GM12873 (cell line): ENCODE measurements at regions not wholly inside any gene's neighbourhood (a gene's known extent, or its start where the extent isn't known, plus 50 kb on each side); places are given as distances from the start of the nearest gene placed in this dataset.

ENCODE experiments used
- TF ChIP-seq, protein P1 (sequence below): IDR thresholded peaks from 2 replicates; pipeline ENCODE4 v1.5.1; 2012; ENCODE audit warnings: low read depth, mild to moderate bottlenecking, moderate library complexity, low read length, control low read depth; ENCODE audit not compliant: insufficient read depth; ENCODE audit errors: missing control alignments

DNA sequence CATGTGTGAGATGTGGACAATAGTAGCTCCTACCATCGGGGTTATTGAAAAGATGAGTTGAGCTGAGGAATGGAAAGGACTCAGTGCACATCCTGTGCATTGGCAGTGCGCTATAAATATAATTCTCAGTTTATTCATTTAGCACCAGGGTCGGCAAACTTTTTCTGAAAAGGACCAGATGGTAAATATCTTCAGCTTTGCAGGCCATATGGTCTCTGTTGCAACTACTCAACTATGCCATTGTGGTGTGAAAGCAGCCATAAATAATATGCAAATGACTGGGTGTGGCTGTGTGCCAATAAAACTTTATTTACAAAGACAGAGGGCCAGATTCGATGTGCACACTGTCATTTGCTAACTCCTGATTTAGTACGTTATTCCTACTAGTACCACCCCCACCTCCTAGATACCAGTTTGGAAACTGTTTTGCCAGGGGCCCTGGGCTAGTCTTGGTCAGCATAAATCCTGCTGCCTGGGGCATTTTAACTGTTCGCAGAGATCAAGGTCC lies 422.9 kb upstream of the MKI67 start:
- TF ChIP-seq, protein P1, sequence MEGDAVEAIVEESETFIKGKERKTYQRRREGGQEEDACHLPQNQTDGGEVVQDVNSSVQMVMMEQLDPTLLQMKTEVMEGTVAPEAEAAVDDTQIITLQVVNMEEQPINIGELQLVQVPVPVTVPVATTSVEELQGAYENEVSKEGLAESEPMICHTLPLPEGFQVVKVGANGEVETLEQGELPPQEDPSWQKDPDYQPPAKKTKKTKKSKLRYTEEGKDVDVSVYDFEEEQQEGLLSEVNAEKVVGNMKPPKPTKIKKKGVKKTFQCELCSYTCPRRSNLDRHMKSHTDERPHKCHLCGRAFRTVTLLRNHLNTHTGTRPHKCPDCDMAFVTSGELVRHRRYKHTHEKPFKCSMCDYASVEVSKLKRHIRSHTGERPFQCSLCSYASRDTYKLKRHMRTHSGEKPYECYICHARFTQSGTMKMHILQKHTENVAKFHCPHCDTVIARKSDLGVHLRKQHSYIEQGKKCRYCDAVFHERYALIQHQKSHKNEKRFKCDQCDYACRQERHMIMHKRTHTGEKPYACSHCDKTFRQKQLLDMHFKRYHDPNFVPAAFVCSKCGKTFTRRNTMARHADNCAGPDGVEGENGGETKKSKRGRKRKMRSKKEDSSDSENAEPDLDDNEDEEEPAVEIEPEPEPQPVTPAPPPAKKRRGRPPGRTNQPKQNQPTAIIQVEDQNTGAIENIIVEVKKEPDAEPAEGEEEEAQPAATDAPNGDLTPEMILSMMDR: no peak

DNA sequence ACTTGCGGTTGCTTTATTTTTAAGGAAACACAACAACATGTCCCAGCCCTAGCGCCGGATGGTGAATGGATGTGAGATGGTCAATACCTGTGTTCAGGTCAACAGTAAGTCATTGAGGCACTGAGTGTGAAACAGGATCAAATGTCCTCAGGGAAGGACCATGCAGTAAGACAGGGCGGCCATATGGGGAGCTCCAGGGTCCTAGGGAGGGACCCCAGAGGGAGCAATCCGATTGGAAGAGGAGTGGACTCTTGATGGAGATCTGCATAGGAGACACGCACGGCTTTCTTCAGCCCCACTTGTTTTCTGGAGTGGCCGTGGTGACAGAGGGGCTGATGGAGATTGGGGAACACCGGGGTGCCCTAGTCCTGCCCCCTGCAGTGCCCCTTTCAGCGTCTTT lies 423.8 kb upstream of the MKI67 start:
- TF ChIP-seq, protein P1: no peak

DNA sequence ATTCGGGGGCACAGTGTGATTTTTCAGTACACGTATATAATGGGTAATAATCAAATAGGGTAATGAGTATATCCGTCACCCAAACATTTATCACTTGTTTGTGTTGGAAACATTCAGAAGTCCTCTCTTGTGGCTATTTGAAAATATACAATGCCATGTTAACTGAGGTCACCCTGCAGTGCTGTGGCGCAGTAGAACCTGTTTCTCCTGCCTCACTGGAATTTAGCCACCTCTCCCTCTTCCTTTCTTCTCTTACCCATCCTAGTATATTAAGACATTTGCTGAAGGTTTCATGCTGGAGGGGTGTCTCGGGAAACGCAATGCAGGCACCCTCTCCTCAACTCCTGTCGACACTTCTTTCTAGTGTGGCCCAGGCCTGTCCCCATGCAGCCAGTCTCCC lies 425.3 kb upstream of the MKI67 start:
- TF ChIP-seq, protein P1: no peak

DNA sequence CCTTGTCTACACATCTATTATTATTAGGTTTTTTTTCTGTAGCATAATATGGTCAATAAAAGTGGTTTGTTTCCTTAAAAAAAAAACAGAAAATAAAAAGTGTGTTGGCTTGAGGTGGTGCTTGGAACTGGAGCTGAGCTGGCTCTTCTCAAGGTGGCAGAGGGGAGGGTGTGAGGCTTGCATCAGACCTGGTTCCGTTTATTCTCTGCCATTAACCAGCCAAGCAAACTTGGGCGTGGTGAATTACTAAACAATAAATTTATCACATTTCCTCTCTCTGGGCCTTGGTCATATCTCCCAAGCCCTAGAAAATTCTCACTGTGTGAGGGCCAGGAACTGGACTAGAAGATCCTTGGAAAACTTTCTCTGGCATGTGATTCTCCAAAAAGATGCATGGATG lies 427.5 kb upstream of the MKI67 start:
- TF ChIP-seq, protein P1: no peak

DNA sequence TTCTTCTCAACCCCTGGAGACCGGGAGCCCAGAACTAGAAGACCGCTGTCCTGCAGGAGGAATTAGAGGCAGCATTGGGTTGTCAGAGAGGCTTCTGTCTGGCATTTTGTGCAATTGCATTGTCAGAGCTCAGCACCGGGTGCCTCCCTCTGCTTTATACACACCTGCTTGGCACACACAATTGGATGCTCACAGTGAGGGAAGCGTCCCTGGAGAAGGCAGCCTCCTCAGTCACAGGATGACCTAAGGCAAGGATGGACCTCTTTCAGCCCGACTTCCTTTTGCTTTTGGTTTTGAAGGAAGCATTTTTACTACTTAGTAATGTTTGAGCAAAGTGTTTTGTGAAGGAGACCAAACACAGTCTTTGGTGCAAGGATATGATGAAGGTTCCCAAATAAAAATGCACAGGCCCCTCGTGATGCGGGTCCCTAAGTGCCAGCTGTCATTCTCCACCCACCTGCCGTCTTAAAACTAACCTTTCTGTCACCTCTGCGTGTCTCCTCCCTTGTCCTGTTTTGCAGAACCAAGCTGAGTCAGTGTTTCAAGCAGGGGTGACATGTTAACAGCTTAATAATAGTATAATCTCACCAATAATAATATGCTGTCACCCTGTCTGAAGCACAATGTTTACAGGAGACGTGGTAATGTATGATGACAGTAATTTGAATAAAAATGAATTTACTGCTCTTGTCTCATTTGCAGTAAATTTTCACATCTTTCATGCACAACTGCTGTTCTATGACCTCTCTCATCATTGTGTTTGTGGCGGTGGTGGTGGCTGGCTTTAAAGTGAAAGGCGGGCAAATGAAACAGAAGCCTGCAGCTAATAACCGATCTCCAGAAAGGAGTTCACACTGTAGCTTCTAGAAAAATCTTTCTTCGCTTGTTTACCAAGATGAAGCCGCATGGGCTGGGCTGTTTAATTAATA lies 430.2 kb upstream of the MKI67 start:
- TF ChIP-seq, protein P1: no peak

DNA sequence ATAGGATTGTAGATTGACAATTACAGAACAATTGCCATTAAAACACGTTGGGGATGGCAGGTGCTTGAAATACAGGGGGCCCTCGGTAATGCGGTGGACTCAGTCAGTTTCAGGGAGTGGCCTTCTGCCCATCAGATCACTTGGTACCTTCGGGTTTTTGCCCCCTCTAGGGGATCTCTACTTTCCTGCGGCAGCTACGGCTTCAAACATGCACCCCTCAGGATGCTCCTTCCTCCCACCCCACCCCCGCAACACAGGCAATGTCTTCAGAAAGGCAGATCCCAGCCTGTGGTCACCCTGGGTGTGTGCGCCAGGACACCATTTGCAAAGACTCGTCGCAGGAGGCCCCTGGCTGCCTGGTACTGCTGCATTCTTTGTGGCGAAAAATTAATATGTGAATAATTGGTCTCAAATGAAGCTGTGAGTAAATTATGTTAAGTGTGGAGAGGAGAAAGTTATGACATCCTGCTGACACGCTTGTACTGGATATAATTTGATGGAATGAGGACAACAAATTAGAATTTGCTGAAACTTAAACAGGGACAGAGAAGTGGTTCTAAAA lies 431.0 kb upstream of the MKI67 start:
- TF ChIP-seq, protein P1: no peak

DNA sequence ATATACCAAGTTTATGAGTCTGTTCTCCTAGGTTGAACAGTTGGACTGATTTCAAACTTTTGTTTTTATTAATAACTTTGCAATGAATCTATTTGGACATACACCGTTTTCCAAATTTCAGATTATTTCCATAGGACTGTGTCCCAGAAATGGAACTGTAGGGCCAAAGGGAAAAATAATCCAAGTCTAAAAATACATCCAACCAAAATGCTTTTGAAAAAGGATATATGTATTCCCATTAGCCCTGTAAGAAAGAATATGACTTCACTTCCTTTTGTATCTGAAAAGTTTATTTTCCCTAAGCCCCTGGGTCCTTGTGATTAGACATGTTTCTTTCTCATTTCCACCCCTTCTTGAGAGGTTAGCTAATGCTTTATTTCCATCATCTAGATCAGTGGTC lies 434.2 kb upstream of the MKI67 start:
- TF ChIP-seq, protein P1: no peak
